Dedifferentiated amniotic fluid mesenchymal stem cell (primary cell): ENCODE measurements at regions not wholly inside any gene's neighbourhood (a gene's known extent, or its start where the extent isn't known, plus 50 kb on each side); places are given as distances from the start of the nearest gene placed in this dataset.

Source experiments
- DNase-seq: peaks from one replicate; pipeline ENCODE4 v3.0.0-alpha.2; 2016; ENCODE audit errors: extremely low spot score

- DNase-seq: peak; percentile 86
Observed at GRCh38 chr18:46407486-46408166, 249.4 kb downstream of the LOXHD1 start.

- no peak for DNase-seq
Observed at GRCh38 chr18:46408334-46408987, 248.6 kb downstream of the LOXHD1 start.

- DNase-seq: no peak
Observed at GRCh38 chr18:46411191-46411828, 245.7 kb downstream of the LOXHD1 start.

GRCh38 chr18:46411867-46412690 is 244.9 kb downstream of the LOXHD1 start:
- no peak for DNase-seq

- no peak for DNase-seq
Observed at GRCh38 chr18:46412916-46413315, 244.1 kb downstream of the LOXHD1 start.

GRCh38 chr18:46413684-46414083 is 243.3 kb downstream of the LOXHD1 start:
- DNase-seq: no peak

- DNase-seq: no peak
Observed at GRCh38 chr18:46414863-46415262, 242.2 kb downstream of the LOXHD1 start.

- no peak for DNase-seq
Observed at GRCh38 chr18:46415532-46416252, 241.3 kb downstream of the LOXHD1 start.

GRCh38 chr18:46416706-46417638 is 240.0 kb downstream of the LOXHD1 start:
- DNase-seq: no peak

GRCh38 chr18:46418663-46419260 is 238.3 kb downstream of the LOXHD1 start:
- no peak for DNase-seq

- no peak for DNase-seq
Observed at GRCh38 chr18:46419391-46420141, 237.5 kb downstream of the LOXHD1 start.

- no peak for DNase-seq
Observed at GRCh38 chr18:46421973-46422551, 235.0 kb downstream of the LOXHD1 start.

GRCh38 chr18:46422552-46423055 is 234.4 kb downstream of the LOXHD1 start:
- DNase-seq: no peak

- DNase-seq: no peak
Observed at GRCh38 chr18:46423226-46423805, 233.7 kb downstream of the LOXHD1 start.

GRCh38 chr18:46424898-46425297 is 232.1 kb downstream of the LOXHD1 start:
- no peak for DNase-seq

GRCh38 chr18:46425511-46425910 is 231.5 kb downstream of the LOXHD1 start:
- DNase-seq: no peak

GRCh38 chr18:46426021-46426678 is 230.9 kb downstream of the LOXHD1 start:
- no peak for DNase-seq

GRCh38 chr18:46426679-46427047 is 230.4 kb downstream of the LOXHD1 start:
- DNase-seq: no peak
